GM06990 (cell line): ENCODE measurements at regions not wholly inside any gene's neighbourhood (a gene's known extent, or its start where the extent isn't known, plus 50 kb on each side); places are given as distances from the start of the nearest gene placed in this dataset.
A peak's percentile ranks its signal among the peaks of the same experiment; 100 is the strongest.

Experiments
- DNase-seq: peaks from one replicate; pipeline ENCODE4 v3.0.0-alpha.2; 2011; ENCODE audit not compliant: insufficient read length; ENCODE audit errors: extremely low read depth
- H3K27me3 ChIP-seq: replicated peaks from 2 replicates; pipeline ENCODE4 v1.6.0; 2011; ENCODE audit warnings: low read length; ENCODE audit not compliant: control insufficient read depth, insufficient read depth
- H3K36me3 ChIP-seq: 2 replicates; pipeline ENCODE4 v1.5.1; 2011; ENCODE audit warnings: low read length; ENCODE audit not compliant: control insufficient read depth, insufficient read depth
- H3K4me3 ChIP-seq: replicated peaks from 2 replicates; pipeline ENCODE4 v1.5.1; 2011; ENCODE audit warnings: low read depth, mild to moderate bottlenecking, control low read depth, low read length
- CTCF ChIP-seq: IDR thresholded peaks from 2 replicates; pipeline ENCODE4 v1.5.1; 2011; ENCODE audit warnings: low read length, control low read depth, mild to moderate bottlenecking, inconsistent platforms; ENCODE audit not compliant: insufficient read depth, poor library complexity, severe bottlenecking

GRCh38 chr5:106876665-106877194 is 794.0 kb downstream of the EFNA5 start:
- H3K27me3 ChIP-seq, result no peaks in the 10 kb centered on the region
- DNase-seq, result no peak
- no peak for TF ChIP-seq CTCF
- no peaks in the 10 kb centered on the region for H3K36me3 ChIP-seq
- no peak overlapping the region for H3K4me3 ChIP-seq

GRCh38 chr5:106876298-106876622 is 794.5 kb downstream of the EFNA5 start:
- TF ChIP-seq CTCF, result no peak
- Histone ChIP-seq H3K4me3 (no peak overlapping the region), H3K36me3 (no peaks in the 10 kb centered on the region), H3K27me3 (no peaks in the 10 kb centered on the region)
- DNase-seq, result no peak

- H3K27me3 ChIP-seq, result no peaks in the 10 kb centered on the region
- no peak overlapping the region for H3K4me3 ChIP-seq
- peak; percentile 70 for TF ChIP-seq CTCF
- peak; percentile 15 for DNase-seq
- H3K36me3 ChIP-seq, result no peaks in the 10 kb centered on the region
Observed at GRCh38 chr5:106875591-106876297, 795.0 kb downstream of the EFNA5 start.

GRCh38 chr5:106874974-106875373 is 795.8 kb downstream of the EFNA5 start:
- Histone ChIP-seq H3K36me3 (no peaks in the 10 kb centered on the region), H3K4me3 (no peak overlapping the region), H3K27me3 (no peaks in the 10 kb centered on the region)
- TF ChIP-seq CTCF, result no peak
- DNase-seq, result no peak

- Histone ChIP-seq H3K27me3 (no peaks in the 10 kb centered on the region), H3K36me3 (no peaks in the 10 kb centered on the region), H3K4me3 (no peak overlapping the region)
- DNase-seq, result no peak
- no peak for TF ChIP-seq CTCF
Observed at GRCh38 chr5:106874531-106874930, 796.2 kb downstream of the EFNA5 start.

- DNase-seq, result no peak
- H3K36me3 ChIP-seq, result no peaks in the 10 kb centered on the region
- no peak for TF ChIP-seq CTCF
Observed at GRCh38 chr5:106873568-106873967, 797.2 kb downstream of the EFNA5 start.

More at GRCh38 chr5:106873568-106873967, 797.2 kb downstream of the EFNA5 start:
- H3K4me3 ChIP-seq, result no peak overlapping the region
- no peaks in the 10 kb centered on the region for H3K27me3 ChIP-seq
